HL-60 (cell line): ENCODE measurements at regions not wholly inside any gene's neighbourhood (a gene's known extent, or its start where the extent isn't known, plus 50 kb on each side); places are given as distances from the start of the nearest gene placed in this dataset.

Experiments used
- CTCF ChIP-seq: IDR thresholded peaks from one replicate; pipeline ENCODE4 v1.5.1; 2011; ENCODE audit warnings: low read length, control low read depth, inconsistent platforms; ENCODE audit not compliant: insufficient read depth
- REST ChIP-seq: IDR thresholded peaks from 2 replicates; pipeline ENCODE4 v1.6.1; 2012; ENCODE audit warnings: low read depth; ENCODE audit not compliant: insufficient replicate concordance

- TF ChIP-seq CTCF (no peak), REST (no peak)
Observed at GRCh38 chr5:72041654-72042053, 65.6 kb upstream of the MAP1B start.
